Psoas muscle (tissue), 7 donors: ENCODE measurements at regions not wholly inside any gene's neighbourhood (a gene's known extent, or its start where the extent isn't known, plus 50 kb on each side); places are given as distances from the start of the nearest gene placed in this dataset.

Source experiments
- ATAC-seq, 4 donors: fragments of 200-7000 bp; cut with Tn5 transposase; one replicate each; pipeline ENCODE4 v1.9.1; 2020; ENCODE audit warnings: moderate library complexity in 3 of 4, mild to moderate bottlenecking in 2 of 4
- DNase-seq, 2 donors: peaks; one replicate each; pipeline ENCODE4 v3.0.0-alpha.2; 2020
- H3K27ac ChIP-seq: fragments of 200-600 bp; one replicate; pipeline ENCODE4 v1.8.0; 2022
- H3K27me3 ChIP-seq, 3 donors: fragments of 200-600 bp in 1 of 3; one replicate each; pipeline versions ENCODE4 v1.6.1 to v1.8.0; 2013 to 2022; ENCODE audit warnings: low read length in 2 of 3, mild to moderate bottlenecking in 2 of 3, moderate library complexity in 1 of 3; ENCODE audit not compliant: insufficient read depth in 3 of 3
- H3K36me3 ChIP-seq, 2 donors: fragments of 200-600 bp in 1 of 2; one replicate each; pipeline versions ENCODE4 v1.6.1 to v1.8.0; 2013 to 2022; ENCODE audit warnings: low read depth in 1 of 2, mild to moderate bottlenecking in 1 of 2, moderate library complexity in 1 of 2; ENCODE audit not compliant: insufficient read depth in 1 of 2
- H3K4me1 ChIP-seq: fragments of 200-600 bp; one replicate; pipeline ENCODE4 v1.8.0; 2022
- H3K4me3 ChIP-seq: fragments of 200-600 bp; one replicate; pipeline ENCODE4 v1.8.0; 2022; ENCODE audit warnings: mild to moderate bottlenecking
- H3K9me3 ChIP-seq: fragments of 200-600 bp; one replicate; pipeline ENCODE4 v1.8.0; 2022
- CTCF ChIP-seq: fragments of 200-600 bp; IDR thresholded peaks from one replicate; pipeline ENCODE4 v1.8.0; 2022; ENCODE audit warnings: antibody characterized with exemption
- WGBS, 3 donors: extraction: QIAGEN DNeasy Blood & Tissue Kit; methylation state at CpG; one replicate each; pipeline versions ENCODE4 v1.1.6 to v1.1.7; 2013; 5-methylcytosine and 5-hydroxymethylcytosine counted together
- intact Hi-C, 2 donors: fragments of 100-400 bp; cut with DNase I; formaldehyde crosslinking; loops; one replicate each; pipeline versions ENCODE4 v1.11.0 to v1.14.2; 2022
- donor health status: healthy with polysubstance abuse.
- donor health status: DM: no; HTN: no; CAD: no; lungs with moderate emphysema.
- donor health status: Bipolar disorder and iron deficiency.
- donor health status: healthy.
- donor health status: DM: yes; HTN: yes; CAD: no.
- donor health status: DM: no; HTN: no; CAD: no.
- donor health status: DM: yes; HTN: yes; CAD: no.

- no peaks in the 10 kb centered on the region for H3K9me3 ChIP-seq
- H3K27ac ChIP-seq: no peak overlapping the region
- H3K4me1 ChIP-seq: no peaks in the 10 kb centered on the region
- no peak for TF ChIP-seq CTCF
- no peak for DNase-seq
- no peaks in the 10 kb centered on the region for H3K36me3 ChIP-seq
- ATAC-seq: no peak
- no peaks in the 10 kb centered on the region for H3K27me3 ChIP-seq
- intact Hi-C loops: no loop called here
- H3K4me3 ChIP-seq: no peak overlapping the region
Observed at GRCh38 chr3:24052446-24052845, 107.4 kb downstream of the NR1D2 start.

DNA sequence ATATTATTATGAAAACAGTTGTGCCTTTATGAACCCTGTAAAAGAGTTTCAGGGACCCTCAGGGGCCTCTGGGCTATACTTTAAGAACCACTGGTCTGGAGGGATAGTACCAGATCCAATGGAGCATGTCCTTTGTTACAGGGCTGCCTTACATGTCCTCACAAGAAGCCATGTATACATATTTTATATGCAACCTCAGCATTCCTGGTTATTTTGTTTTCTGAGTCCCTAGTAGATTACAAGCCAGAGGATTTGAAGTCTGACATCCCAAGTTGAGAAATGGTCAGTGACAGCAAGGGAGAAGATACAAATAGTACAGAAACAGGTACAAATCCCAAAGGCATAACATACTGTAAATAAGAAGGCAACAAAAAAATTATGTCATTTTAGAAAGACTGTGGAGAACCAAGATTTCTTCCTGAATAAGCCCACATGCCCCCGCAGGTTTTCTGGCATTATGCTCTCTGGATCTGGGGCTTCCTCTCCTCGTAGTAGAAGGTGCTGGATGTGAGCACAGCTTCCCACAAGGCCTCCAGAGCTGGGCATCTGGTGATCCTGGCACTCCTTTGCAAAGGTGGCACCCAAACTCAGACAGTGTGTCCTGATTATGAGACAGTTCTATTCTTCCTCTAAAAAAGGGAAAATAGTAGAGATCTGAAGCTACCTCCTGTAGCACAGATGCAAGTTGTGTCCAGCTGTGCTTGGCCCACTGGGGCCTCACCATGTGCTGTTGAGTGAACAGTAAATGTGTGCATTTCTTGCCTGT lies 114.0 kb downstream of the NR1D2 start:
- no peak overlapping the region for H3K27ac ChIP-seq
- no peak overlapping the region for H3K4me3 ChIP-seq
- no peaks in the 10 kb centered on the region for H3K4me1 ChIP-seq
- intact Hi-C loops: no loop called here
- no peak for DNase-seq
- H3K9me3 ChIP-seq: no peaks in the 10 kb centered on the region
- TF ChIP-seq CTCF: no peak
- H3K27me3 ChIP-seq: no peaks in the 10 kb centered on the region
- no peak for ATAC-seq
- H3K36me3 ChIP-seq: no peaks in the 10 kb centered on the region
- 80 to 91% (median 86%) methylated on average over 2 of the region's 2 CpGs for WGBS, 3 donors

DNA sequence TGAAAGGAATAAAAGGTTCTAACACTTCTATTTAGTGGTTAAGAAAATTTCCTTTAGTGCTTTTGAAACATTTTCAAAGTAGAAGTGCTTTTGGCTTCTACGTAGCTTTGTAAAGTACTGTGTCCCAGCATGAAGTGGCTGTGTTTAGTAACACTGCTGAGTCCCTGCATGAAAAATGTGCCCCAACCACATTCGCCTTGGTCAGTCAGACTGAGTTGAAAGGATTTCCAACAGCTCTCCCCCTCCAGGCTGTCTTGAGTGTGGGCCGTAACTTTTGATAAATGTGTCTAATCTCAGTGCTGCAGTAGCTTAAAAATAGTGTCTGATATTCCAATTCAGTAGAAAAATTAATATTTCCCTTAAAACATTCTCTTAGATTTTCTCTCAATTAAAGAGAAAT lies 115.0 kb downstream of the NR1D2 start:
- Histone ChIP-seq H3K36me3 (no peaks in the 10 kb centered on the region), H3K4me1 (no peaks in the 10 kb centered on the region), H3K4me3 (no peak overlapping the region), H3K9me3 (no peaks in the 10 kb centered on the region), H3K27me3 (no peaks in the 10 kb centered on the region), H3K27ac (no peak overlapping the region)
- no peak for TF ChIP-seq CTCF
- WGBS, 3 donors: 77 to 83% (median 78%) methylated on average over 3 of the region's 3 CpGs
- ATAC-seq (no peak), DNase-seq (no peak)
- intact Hi-C loops: no loop called here

- H3K27ac ChIP-seq: no peak overlapping the region
- no peak overlapping the region for H3K4me3 ChIP-seq
- 59 to 65% (median 62%) methylated on average over 3 of the region's 3 CpGs for WGBS, 3 donors
- no peak for TF ChIP-seq CTCF
- no peaks in the 10 kb centered on the region for H3K36me3 ChIP-seq
- no peak for DNase-seq
- no peaks in the 10 kb centered on the region for H3K4me1 ChIP-seq
- H3K9me3 ChIP-seq: no peaks in the 10 kb centered on the region
- intact Hi-C loops: no loop called here
- no peak for ATAC-seq
- H3K27me3 ChIP-seq: no peaks in the 10 kb centered on the region
Observed at GRCh38 chr3:24062916-24063315, 117.8 kb downstream of the NR1D2 start.
